ENCODE measurements at regions not wholly inside any gene's neighbourhood (a gene's known extent, or its start where the extent isn't known, plus 50 kb on each side); places are given as distances from the start of the nearest gene placed in this dataset.

DNA sequence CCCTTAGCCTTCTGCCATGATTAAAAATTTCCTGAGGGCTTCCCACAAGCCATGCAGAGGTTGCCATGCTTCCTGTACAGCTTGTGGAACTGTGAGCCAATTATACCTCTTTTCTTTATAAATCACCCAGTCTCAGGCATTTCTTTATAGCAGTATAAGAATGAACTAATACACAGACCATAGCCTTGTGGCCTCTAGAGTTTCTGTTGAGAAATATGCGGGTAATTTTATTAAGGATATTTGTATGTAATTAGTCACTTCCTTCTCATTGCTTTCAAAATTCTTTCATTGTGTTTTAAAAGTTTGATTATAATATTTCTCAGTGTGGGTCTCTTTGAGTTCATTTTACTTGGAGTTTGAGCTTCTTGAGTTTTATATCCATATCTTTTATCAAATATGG, 484.9 kb downstream of the COL12A1 start:
- TF ChIP-seq, protein P1, sequence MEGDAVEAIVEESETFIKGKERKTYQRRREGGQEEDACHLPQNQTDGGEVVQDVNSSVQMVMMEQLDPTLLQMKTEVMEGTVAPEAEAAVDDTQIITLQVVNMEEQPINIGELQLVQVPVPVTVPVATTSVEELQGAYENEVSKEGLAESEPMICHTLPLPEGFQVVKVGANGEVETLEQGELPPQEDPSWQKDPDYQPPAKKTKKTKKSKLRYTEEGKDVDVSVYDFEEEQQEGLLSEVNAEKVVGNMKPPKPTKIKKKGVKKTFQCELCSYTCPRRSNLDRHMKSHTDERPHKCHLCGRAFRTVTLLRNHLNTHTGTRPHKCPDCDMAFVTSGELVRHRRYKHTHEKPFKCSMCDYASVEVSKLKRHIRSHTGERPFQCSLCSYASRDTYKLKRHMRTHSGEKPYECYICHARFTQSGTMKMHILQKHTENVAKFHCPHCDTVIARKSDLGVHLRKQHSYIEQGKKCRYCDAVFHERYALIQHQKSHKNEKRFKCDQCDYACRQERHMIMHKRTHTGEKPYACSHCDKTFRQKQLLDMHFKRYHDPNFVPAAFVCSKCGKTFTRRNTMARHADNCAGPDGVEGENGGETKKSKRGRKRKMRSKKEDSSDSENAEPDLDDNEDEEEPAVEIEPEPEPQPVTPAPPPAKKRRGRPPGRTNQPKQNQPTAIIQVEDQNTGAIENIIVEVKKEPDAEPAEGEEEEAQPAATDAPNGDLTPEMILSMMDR (IDR thresholded peaks at IDR 0.05; ENCODE audit: poor library complexity, severe bottlenecking) = no peak
- TF ChIP-seq POLR2AphosphoS5 (IDR thresholded peaks at IDR 0.05) (no peak), EZH2 (IDR thresholded peaks at IDR 0.05; ENCODE audit: borderline replicate concordance, insufficient read depth, low read length, poor library complexity, severe bottlenecking) (no peak)

All from neural cell (in vitro differentiated cells).